Iris pigment epithelial cell (primary cell): ENCODE measurements at regions not wholly inside any gene's neighbourhood (a gene's known extent, or its start where the extent isn't known, plus 50 kb on each side); places are given as distances from the start of the nearest gene placed in this dataset.
"Not testable (repeated sequence)": the region's sequence is repeated elsewhere in the genome, so short reads cannot be mapped to it uniquely, and the experiment has no call there.

ENCODE experiments used
- DNase-seq: peaks from one replicate; pipeline ENCODE4 v3.0.0-alpha.2; 2011; ENCODE audit warnings: low read depth

DNA sequence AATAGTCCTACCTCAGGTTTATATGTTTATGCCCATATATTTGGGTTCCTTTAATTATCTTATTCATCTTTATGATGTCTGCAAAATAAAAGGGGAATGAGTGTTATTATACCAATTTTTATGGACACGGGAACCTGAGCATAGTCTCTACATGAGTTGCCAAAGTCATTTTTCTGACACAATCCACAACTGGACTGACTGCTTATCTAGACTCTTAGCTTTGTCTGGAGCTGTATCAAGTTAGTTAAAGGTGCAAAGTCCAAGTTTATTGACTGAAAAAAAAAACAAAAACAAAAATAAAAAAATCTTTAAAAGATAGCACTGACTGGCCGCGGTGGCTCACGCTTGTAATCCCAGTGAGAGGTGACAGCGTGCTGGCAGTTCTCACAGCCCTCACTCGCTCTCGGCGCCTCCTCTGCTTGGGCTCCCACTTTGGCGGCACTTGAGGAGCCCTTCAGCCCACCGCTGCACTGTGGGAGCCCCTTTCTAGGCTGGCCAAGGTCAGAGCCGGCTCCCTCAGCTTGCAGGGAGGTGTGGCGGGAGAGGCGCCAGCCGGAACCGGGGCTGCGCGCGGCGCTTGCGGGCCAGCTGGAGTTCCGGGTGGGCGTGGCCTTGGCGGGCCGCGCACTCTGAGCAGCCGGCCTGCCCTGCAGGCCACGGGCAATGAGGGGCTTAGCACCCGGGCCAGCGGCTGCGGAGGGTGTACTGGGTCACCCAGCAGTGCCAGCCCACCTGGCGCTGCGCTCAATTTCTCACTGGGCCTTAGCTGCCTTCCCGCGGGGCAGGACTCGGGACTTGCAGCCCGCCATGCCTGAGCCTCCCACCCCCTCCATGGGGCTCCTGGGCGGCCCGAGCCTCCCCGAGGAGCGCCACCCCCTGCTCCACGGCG lies 116.6 kb upstream of the MBNL1 start:
- not testable (repeated sequence) for DNase-seq

DNA sequence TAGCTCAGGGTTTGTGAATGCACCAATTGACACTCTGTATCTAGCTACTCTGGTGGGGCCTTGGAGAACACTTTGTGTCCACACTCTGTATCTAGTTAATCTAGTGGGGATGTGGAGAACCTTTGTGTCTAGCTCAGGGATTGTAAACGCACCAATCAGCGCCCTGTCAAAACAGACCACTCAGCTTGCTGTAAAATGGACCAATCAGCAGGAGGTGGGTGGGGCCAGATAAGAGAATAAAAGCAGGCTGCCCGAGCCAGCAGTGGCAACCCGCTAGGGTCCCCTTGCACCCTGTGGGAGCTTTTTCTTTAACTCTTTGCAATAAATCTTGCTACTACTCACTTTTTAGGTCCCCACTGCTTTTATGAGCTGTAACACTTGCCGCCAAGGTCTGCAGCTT lies 115.6 kb upstream of the MBNL1 start:
- DNase-seq = not testable (repeated sequence)

GRCh38 chr3:152155246-152156020 lies 113.3 kb upstream of the MBNL1 start:
- DNase-seq = no peak

- DNase-seq = no peak
These were observed 111.8 kb upstream of the MBNL1 start for GRCh38 chr3:152156880-152157279.

DNA sequence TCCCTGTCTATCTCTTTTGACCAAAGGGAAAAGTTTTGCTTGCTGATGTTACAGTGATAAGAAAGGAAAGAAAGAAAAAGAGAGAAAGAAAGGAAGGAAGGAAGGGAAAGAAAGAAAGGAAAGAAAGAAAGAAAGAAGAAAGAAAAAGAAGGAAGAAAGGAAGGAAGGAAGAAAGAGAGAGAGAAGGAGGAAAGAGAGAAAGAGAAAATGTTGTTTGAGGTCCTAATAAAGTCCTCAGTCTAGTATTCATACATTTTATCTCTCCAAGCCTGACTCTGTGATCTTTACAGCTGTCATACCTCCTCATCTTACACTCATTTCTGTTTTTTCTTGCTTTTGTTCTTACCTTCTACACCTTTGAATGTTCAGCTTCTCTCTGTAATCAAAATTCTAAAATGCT lies 111.4 kb upstream of the MBNL1 start:
- no peak for DNase-seq

DNA sequence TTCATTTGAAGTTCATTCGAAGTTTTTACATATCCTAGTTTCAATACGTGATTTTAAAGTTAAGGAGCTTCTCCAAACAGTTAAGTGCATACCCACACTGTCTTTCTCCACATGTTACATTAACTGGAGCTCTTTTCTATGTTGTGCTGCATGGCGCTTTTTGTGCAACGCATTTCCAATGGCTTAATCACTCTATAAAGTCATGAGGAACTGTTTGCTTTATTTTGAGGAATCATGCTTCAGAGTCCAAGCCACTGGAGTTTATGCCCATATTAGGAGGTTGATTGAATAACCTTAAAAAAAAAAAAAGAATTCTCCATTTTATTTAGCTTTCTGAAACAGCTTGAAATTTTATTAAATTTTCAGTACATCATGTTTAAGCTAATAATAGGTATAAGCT lies 109.4 kb upstream of the MBNL1 start:
- DNase-seq = peak; percentile 90

DNA sequence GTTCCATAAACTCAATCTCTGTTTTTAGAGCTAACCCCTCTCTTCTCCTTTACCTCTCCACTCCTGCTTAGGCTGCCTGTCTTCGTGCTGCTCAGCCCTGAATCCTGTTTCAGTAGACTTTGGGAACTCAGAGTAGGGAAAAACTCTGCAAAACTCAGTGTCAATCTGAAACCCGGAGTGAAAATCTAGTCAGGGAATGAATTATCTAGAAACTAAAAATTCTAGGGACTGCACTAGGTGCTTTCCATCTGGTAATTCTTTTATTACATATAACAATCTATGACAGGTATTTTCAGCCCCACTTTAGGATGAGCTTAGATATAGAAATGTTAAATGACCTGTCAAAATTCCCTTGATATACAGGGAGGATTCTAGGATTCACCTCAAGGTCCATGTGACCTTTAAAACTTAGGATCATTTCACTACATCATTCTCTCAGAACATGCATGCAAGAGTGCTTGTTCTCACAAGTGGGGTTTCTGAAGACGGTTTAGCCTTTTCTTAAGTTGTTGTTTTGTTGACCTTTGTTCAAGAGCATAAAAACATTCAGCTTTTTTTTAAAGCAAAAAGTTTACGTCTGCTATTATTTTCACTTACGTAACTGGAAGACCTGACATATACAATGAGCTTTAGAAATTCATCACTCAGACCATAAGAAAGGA lies 108.2 kb upstream of the MBNL1 start:
- DNase-seq = no peak

- DNase-seq = no peak
These were observed 96.3 kb upstream of the MBNL1 start for GRCh38 chr3:152172460-152172859.

DNA sequence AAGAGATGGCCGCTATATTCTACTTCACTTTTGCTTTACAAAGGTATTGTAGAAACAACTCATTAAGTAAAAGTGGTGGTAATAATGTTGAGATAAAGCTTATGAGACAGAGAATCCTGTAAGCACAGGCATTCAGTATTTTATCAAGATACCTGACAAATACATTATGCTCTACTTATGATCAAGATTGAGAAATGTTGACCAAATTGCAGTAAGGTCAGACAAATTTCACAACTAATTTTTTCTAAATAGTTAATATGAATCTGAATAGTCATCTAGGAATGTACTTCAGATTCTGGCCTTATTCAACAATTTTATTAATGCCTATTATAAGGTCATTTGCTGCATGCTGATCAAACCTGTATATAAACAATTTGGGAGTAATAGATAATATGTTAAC lies 95.1 kb upstream of the MBNL1 start:
- DNase-seq = peak; percentile 57

DNA sequence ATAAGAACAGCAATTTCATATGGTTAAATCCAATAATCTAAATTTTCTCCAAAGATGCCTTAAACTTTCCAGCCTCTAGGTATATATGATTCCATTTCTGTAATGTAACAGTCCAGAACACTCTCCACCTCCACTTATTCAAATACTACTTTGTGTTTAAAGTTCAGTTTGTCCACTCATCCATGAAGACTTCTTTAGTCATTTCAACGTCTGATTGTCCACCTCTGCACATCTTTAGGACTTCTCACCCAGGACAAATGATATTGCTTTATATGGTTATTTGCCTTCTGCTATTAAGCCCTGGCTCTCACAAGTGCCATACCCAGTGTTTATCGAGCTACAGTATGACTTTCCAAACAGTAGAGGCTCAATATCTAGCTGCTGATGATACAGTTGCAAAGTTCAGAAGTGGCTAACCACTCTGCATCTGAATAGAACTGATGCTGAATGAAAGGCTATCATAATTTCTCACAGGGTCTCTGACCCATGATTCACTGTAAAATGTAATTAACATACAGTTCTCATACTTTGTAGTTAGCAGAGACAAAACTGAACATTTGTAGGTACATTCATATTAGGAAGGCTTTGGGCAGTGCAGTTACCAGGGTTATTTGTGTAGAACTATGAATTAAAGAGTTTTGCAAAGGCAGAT lies 93.7 kb upstream of the MBNL1 start:
- peak; percentile 36 for DNase-seq

GRCh38 chr3:152175528-152175889 lies 93.2 kb upstream of the MBNL1 start:
- DNase-seq = peak; percentile 98

DNA sequence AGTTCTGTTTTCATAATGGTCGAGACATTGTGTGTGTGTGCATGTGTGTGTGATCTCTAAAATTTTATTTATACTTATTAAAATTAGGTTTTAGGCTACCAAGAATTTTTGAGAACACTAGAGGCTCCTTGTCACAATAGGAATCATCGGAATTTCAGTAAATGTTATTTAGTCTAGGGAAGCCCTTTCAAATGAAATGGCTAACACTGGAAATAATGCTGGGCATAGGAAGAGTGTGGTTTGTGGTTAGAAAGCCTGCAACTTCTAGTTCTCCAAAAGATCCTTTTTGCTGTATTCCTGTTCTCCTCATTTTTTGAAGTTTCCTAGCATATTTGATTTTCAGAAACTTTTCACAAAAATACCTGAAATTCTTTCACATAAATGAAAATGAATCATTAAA lies 92.5 kb upstream of the MBNL1 start:
- DNase-seq = peak; percentile 62

DNA sequence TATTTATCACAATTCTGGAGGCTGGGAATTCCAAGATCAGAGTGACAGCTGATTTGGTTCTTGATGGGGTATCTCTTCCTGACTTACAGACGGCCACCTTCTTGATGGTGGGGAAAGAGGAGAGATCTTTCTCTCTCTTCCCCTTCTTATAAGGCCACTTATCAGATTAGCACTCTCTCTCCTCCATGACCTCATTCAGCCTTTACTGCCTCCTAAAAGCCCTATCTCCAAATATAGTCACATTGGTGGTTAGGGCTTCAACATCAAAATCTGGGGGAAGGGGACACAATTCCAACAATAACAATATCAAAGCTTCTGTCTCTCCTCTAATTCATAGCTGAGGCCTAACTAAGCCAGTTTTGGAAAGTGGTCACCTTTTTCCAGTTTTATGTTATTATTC lies 91.7 kb upstream of the MBNL1 start:
- no peak for DNase-seq

- DNase-seq = peak; percentile 26
These were observed 91.0 kb upstream of the MBNL1 start for GRCh38 chr3:152177757-152178156.

DNA sequence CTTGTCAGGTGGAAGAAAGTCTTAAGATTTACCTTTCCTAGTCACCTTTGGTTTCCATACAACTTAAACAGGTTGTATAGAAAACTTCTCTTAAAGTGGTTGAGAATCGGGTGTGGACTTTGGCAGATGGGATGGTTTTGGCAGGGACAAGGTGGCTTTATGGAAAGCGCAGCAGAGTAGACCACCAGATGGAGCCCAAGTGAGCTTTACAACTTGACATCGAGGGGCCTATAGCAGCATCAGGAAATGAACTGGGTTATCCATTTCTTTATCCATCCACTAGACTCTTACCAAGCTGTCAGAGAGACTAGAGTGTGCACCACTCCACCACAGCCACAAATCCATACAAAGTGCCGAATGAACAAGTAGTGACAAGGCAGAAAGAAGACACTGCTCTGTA lies 85.3 kb upstream of the MBNL1 start:
- DNase-seq = no peak

DNA sequence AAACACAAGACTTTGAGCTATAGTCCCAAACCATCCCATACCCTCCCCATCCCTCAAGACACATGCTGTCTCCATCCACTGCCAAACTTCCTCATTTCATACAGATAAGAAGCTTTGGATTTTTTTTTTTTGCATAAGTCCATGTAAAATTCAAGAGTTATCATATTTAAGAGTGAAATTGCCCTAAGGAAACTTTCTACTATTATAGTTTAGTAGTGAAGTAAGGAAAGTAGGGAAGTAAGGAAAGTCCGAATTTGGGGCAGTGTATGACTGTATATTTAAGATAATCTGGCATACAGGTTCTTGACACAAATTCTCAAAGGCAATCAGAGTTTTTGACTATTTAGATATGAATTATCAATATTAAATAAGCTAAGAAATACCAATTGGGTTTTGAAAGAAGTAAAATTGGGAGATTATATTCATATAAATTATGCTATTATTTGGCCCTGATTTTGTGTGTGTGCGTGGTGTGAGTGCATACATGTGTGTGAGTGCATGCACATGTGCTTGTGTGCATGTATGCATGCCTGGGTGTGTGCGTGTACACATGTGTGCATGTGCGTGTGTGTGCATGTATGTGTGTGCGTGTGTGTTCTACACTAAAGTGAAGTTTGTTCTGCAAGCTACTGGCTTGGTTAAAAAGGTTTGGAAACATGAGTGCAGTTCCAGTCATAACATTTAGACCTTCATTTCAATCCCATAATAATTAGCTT lies 83.6 kb upstream of the MBNL1 start:
- no peak for DNase-seq

- DNase-seq = no peak
These were observed 82.7 kb upstream of the MBNL1 start for GRCh38 chr3:152185891-152186630.

DNA sequence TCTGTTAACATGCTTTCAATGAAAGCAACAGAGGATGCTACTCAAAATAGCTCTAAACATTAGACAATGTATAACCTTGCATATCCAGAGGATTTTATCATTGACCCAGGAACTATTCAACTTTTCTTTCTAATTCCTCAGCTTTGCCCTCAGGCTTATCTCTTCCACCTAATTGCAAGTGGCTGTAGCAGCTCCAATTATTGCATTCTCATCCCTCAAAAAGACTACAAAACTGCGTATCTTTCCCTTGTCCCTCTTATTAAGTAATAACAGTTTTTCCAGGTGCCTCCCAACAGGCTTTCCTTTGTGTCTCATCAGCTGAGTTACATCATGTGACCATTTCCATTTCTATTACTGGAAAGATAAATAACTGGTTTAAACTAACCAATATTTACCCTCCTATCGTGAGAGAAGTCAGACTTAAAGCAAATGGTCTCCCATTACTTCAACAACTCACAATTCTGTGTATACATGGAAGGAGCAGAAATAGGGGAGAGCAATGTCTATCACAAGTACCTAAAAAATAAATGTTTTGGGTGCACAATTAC lies 78.0 kb upstream of the MBNL1 start:
- DNase-seq = no peak

- DNase-seq = no peak
These were observed 76.7 kb upstream of the MBNL1 start for GRCh38 chr3:152192050-152192449.

DNA sequence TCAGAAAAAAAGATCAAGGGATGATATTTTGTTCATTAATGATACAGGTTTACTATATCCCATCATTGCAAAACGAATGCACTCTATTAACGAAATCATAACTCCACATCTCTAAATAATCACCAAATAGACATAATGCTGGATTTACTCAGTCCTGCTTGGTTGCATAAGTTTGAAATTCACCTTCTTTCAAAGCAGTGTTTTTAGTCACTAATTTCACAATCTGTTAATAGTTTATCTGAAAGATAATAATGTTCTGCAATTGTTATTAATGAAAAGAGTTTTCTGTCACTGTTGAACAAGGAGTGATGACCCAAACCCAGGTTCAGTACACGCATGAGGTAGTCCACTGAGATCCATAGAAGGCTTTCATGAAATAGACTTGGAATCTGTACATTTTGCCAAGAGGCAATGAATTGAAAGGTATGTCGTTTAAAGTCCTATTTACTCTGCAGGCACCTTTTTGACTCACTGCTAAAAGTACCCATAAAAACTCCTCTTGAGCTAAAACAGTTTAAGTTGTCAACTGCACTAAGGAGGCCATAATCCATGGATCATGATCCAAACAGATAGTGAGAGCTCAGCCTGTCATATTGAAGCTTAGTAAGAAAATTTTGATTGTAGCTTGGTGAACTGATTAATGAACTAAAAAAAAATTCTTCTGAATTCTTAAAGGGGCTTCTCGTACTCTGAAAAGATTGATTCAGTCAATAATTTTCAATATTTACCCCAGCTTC lies 75.6 kb upstream of the MBNL1 start:
- no peak for DNase-seq
